ENCODE measurements at regions not wholly inside any gene's neighbourhood (a gene's known extent, or its start where the extent isn't known, plus 50 kb on each side); places are given as distances from the start of the nearest gene placed in this dataset.

DNA sequence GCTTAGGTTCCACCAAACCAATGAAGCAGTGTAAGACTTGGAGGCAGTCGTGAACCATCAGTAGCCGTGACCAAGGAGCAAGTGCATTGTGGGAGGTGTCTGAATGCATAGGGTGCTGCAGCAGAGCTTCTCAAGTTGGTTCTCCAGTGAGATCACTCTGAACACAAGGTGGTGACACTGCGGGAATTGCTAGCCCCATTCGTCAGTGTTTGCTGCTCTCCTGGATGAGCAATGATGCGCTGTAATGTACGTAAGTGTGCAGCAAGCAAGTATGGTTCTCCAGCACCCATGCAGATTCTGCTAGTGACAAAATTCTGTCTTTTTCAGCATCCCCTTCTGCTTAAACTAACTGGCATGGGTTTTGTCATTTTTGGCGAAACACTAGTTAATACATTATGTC lies 97.6 kb upstream of the HTR2A start:
- no peaks in the 10 kb centered on the region for H3K27me3 Mint-ChIP-seq
- intact Hi-C loops (cut with micrococcal nuclease) = no loop called here
- no peak overlapping the region for H3K4me3 Mint-ChIP-seq
- H3K36me3 Mint-ChIP-seq (ENCODE audit: low read depth) = no peaks in the 10 kb centered on the region
- H3K27ac Mint-ChIP-seq = no peak overlapping the region
- H3K9me3 Mint-ChIP-seq = no peaks in the 10 kb centered on the region
- H3K4me1 Mint-ChIP-seq = no peaks in the 10 kb centered on the region
- no peak for DNase-seq

GRCh38 chr13:46992383-46992952 lies 95.6 kb upstream of the HTR2A start:
- no peaks in the 10 kb centered on the region for H3K4me1 Mint-ChIP-seq
- no peaks in the 10 kb centered on the region for H3K36me3 Mint-ChIP-seq (ENCODE audit: low read depth)
- H3K9me3 Mint-ChIP-seq = no peaks in the 10 kb centered on the region
- intact Hi-C loops (cut with micrococcal nuclease) = no loop called here
- no peak overlapping the region for H3K4me3 Mint-ChIP-seq
- H3K27me3 Mint-ChIP-seq = no peaks in the 10 kb centered on the region
- H3K27ac Mint-ChIP-seq = no peak overlapping the region
- no peak for DNase-seq

- no peak overlapping the region for H3K27ac Mint-ChIP-seq
- no peak for DNase-seq
- no peaks in the 10 kb centered on the region for H3K36me3 Mint-ChIP-seq (ENCODE audit: low read depth)
- no peaks in the 10 kb centered on the region for H3K9me3 Mint-ChIP-seq
- H3K27me3 Mint-ChIP-seq = peaks cover 6% of the 10 kb centered on the region
- intact Hi-C loops (cut with micrococcal nuclease) = no loop called here
- H3K4me1 Mint-ChIP-seq = peaks cover 7% of the 10 kb centered on the region
- H3K4me3 Mint-ChIP-seq = no peak overlapping the region
These were observed 87.0 kb upstream of the HTR2A start for GRCh38 chr13:46983881-46984280.

DNA sequence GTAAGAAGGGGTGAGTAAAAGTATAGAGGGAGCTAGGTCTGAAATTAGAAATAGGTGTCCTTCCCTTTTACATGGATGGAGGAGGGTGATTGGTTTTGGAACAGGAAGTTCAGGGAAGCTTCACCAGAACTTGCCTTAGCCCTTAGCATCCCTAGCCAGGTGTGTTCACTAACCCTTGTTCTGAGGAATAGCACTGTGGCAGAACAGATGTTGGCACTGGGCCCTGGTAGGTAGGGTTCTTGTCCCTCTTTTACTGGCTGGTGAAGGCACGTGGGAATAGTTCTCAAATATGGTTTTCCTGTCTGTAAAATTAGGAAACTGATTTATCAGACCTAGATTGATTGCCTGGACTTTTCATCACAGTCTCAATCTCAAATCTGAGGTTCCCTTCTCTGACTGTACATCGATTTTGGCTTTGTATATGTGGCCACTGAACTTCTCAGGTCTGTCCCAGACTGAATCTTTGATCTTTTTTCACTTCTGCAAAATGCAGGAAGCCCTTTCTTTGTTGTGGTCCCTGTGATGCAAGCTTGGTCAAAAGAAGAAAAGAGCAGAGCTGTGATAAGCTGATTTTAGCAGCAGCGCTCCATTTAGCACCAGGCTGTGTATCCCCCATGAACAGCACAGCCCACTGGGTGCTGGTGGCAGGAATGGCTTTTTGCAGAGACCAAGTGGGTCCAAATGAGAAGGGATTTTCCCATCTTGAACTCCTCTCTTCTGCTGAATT lies 86.2 kb upstream of the HTR2A start:
- intact Hi-C loops (cut with micrococcal nuclease) = no loop called here
- Mint-ChIP-seq H3K27me3 (peaks cover 6% of the 10 kb centered on the region), H3K27ac (no peak overlapping the region), H3K4me3 (no peak overlapping the region), H3K36me3 (ENCODE audit: low read depth) (no peaks in the 10 kb centered on the region), H3K4me1 (peaks cover 7% of the 10 kb centered on the region), H3K9me3 (no peaks in the 10 kb centered on the region)
- peak; percentile 60 for DNase-seq

DNA sequence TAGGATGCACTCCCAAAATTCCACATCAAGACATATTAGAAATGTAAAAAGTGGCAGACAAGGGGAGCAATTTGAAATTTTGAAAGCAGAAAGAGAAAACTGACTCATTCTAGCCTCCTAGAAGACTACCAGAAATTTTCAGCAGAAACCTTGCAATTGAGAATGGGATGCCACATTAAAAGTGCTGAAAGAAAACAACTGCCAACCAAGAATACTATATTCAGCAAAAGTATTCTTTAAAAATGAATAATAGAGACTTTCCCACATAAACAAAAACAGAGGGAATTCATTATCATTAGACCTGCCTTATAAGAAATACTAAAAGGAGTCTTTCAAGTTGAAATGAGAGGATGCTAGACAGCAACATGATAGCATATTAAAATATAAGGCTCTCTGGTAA lies 78.3 kb upstream of the HTR2A start:
- Mint-ChIP-seq H3K27ac (no peak overlapping the region), H3K27me3 (no peaks in the 10 kb centered on the region), H3K36me3 (ENCODE audit: low read depth) (no peaks in the 10 kb centered on the region), H3K4me1 (no peaks in the 10 kb centered on the region), H3K9me3 (peaks cover 7% of the 10 kb centered on the region), H3K4me3 (no peak overlapping the region)
- intact Hi-C loops (cut with micrococcal nuclease) = no loop called here
- no peak for DNase-seq

DNA sequence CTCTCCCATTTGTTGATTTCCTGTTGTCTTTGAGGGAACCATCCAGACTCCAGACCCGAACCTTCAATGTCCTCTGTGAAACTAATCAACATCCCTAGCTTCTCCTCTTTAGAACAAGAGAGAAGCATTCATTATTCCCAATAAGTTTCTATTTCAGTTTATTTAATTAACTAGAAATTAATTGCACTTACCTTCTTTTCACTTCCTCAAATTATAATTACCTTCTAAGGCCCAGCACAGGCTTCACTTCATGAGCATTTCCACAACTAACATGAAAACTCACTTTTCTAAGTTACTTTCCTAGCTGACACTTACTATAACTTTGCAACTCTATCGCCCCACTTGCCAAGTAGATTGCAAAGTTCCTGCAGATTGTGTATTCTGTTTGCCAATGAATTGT lies 71.6 kb upstream of the HTR2A start:
- no peak for DNase-seq

GRCh38 chr13:46964789-46965527 lies 68.1 kb upstream of the HTR2A start:
- no peaks in the 10 kb centered on the region for H3K9me3 Mint-ChIP-seq
- intact Hi-C loops (cut with micrococcal nuclease) = no loop called here
- H3K27ac Mint-ChIP-seq = no peak overlapping the region
- H3K4me3 Mint-ChIP-seq = no peak overlapping the region
- DNase-seq = no peak
- H3K27me3 Mint-ChIP-seq = no peaks in the 10 kb centered on the region
- H3K36me3 Mint-ChIP-seq (ENCODE audit: low read depth) = no peaks in the 10 kb centered on the region
- H3K4me1 Mint-ChIP-seq = no peaks in the 10 kb centered on the region

More for the DNA sequence above, 71.6 kb upstream of the HTR2A start:
- no peaks in the 10 kb centered on the region for H3K27me3 Mint-ChIP-seq
- H3K36me3 Mint-ChIP-seq (ENCODE audit: low read depth) = no peaks in the 10 kb centered on the region
- H3K9me3 Mint-ChIP-seq = no peaks in the 10 kb centered on the region
- H3K4me1 Mint-ChIP-seq = no peaks in the 10 kb centered on the region
- H3K4me3 Mint-ChIP-seq = no peak overlapping the region
- no peak overlapping the region for H3K27ac Mint-ChIP-seq
- intact Hi-C loops (cut with micrococcal nuclease) = no loop called here

- no peak overlapping the region for H3K4me3 Mint-ChIP-seq
These were observed 67.1 kb upstream of the HTR2A start for GRCh38 chr13:46963904-46964303.

DNA sequence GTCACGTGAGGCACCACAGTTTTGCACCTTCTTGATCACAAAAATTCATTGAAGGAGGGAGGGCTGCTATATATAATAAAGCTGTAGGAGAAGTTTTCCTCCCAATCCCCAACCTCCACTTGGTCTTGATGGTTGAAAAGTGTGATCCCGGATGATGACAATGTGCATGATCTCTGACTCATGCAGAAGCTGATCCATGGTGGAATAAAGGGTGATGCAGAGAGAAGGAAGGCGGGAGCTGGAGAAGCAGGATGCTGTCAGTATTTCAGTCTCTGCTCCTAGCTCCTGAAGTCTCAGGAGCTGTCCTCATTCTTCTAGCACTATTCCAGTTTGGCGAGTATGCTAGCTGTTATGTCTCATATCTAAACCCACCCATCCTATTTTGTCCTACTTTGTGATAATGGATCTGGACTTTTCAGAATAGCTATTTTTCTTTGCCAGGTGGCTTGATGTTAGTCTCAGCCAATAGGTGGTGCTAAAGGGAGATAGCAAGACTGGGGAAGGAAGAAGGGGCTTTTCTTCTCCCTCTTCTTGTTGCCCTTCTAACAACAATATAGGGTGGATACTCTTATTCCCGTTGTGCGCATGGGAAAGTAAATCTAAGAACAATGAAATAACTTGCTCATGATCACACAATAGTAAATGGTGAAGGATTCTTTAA lies 65.6 kb upstream of the HTR2A start:
- H3K4me1 Mint-ChIP-seq = no peaks in the 10 kb centered on the region
- H3K27ac Mint-ChIP-seq = no peak overlapping the region
- DNase-seq = no peak
- H3K4me3 Mint-ChIP-seq = no peak overlapping the region
- H3K9me3 Mint-ChIP-seq = no peaks in the 10 kb centered on the region
- H3K36me3 Mint-ChIP-seq (ENCODE audit: low read depth) = no peaks in the 10 kb centered on the region
- H3K27me3 Mint-ChIP-seq = peaks cover 3% of the 10 kb centered on the region
- intact Hi-C loops (cut with micrococcal nuclease) = no loop called here

More at GRCh38 chr13:46963904-46964303, 67.1 kb upstream of the HTR2A start:
- Mint-ChIP-seq H3K27ac (no peak overlapping the region), H3K36me3 (ENCODE audit: low read depth) (no peaks in the 10 kb centered on the region), H3K4me1 (no peaks in the 10 kb centered on the region), H3K9me3 (no peaks in the 10 kb centered on the region), H3K27me3 (no peaks in the 10 kb centered on the region)
- intact Hi-C loops (cut with micrococcal nuclease) = no loop called here
- no peak for DNase-seq

DNA sequence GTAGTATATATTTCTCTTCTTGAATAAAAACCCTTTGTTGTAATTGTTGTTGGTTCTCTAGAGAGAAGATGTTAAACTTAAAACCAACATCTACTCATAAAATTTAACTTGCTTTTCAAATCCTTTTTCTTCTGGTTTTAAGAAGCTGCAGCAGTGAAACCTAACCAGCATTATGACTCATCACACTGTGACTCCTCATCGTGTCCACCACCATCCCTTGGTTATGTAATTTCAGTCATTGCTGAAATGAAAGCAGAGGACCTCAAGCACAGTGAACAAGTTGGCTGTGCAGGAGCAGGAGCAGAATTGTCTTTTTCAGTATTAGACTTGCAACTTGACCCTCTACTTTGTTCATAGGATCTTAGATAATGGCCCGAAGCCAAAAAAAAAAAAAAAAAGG lies 64.9 kb upstream of the HTR2A start:
- H3K27me3 Mint-ChIP-seq = peaks cover 3% of the 10 kb centered on the region
- no peak overlapping the region for H3K4me3 Mint-ChIP-seq
- H3K9me3 Mint-ChIP-seq = no peaks in the 10 kb centered on the region
- DNase-seq = no peak
- no peaks in the 10 kb centered on the region for H3K4me1 Mint-ChIP-seq
- H3K27ac Mint-ChIP-seq = no peak overlapping the region
- no peaks in the 10 kb centered on the region for H3K36me3 Mint-ChIP-seq (ENCODE audit: low read depth)
- intact Hi-C loops (cut with micrococcal nuclease) = no loop called here

GRCh38 chr13:46953941-46954340 lies 57.1 kb upstream of the HTR2A start:
- no peaks in the 10 kb centered on the region for H3K36me3 Mint-ChIP-seq (ENCODE audit: low read depth)
- no peaks in the 10 kb centered on the region for H3K4me1 Mint-ChIP-seq
- DNase-seq = no peak
- intact Hi-C loops (cut with micrococcal nuclease) = no loop called here
- H3K27me3 Mint-ChIP-seq = peaks cover 9% of the 10 kb centered on the region
- H3K9me3 Mint-ChIP-seq = no peaks in the 10 kb centered on the region
- H3K4me3 Mint-ChIP-seq = no peak overlapping the region
- H3K27ac Mint-ChIP-seq = no peak overlapping the region

GRCh38 chr13:46953331-46953730 lies 56.5 kb upstream of the HTR2A start:
- intact Hi-C loops (cut with micrococcal nuclease) = no loop called here
- no peaks in the 10 kb centered on the region for H3K4me1 Mint-ChIP-seq

DNA sequence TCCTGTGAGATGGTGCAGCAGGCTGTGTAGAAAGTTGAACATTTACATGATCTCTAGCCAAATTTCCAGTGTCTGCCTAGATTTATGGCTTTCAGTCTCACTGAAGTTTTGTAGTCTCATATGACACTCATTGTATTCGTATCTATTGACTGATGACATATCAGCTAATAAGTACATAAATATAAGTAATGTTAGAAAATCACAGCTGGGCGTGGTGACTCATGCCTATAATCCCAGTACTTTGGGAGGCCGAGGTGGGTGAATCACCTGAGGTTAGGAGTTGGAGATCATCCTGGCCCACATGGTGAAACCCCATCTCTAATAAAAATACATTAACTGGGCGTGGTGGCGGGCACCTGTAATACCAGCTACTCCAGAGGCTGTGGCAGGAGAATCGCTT lies 54.7 kb upstream of the HTR2A start:
- H3K9me3 Mint-ChIP-seq = no peaks in the 10 kb centered on the region
- H3K27ac Mint-ChIP-seq = no peak overlapping the region
- H3K27me3 Mint-ChIP-seq = peaks cover 6% of the 10 kb centered on the region
- intact Hi-C loops (cut with micrococcal nuclease) = no loop called here
- DNase-seq = no peak
- H3K4me3 Mint-ChIP-seq = no peak overlapping the region
- H3K4me1 Mint-ChIP-seq = no peaks in the 10 kb centered on the region
- H3K36me3 Mint-ChIP-seq (ENCODE audit: low read depth) = no peaks in the 10 kb centered on the region

More at GRCh38 chr13:46953331-46953730, 56.5 kb upstream of the HTR2A start:
- peaks cover 9% of the 10 kb centered on the region for H3K27me3 Mint-ChIP-seq
- no peaks in the 10 kb centered on the region for H3K36me3 Mint-ChIP-seq (ENCODE audit: low read depth)
- no peaks in the 10 kb centered on the region for H3K9me3 Mint-ChIP-seq
- no peak overlapping the region for H3K27ac Mint-ChIP-seq
- DNase-seq = no peak
- H3K4me3 Mint-ChIP-seq = no peak overlapping the region

GRCh38 chr13:46949211-46949610 lies 52.4 kb upstream of the HTR2A start:
- no peak overlapping the region for H3K27ac Mint-ChIP-seq
- DNase-seq = no peak
- intact Hi-C loops (cut with micrococcal nuclease) = no loop called here
- H3K4me3 Mint-ChIP-seq = no peak overlapping the region
- no peaks in the 10 kb centered on the region for H3K36me3 Mint-ChIP-seq (ENCODE audit: low read depth)
- H3K27me3 Mint-ChIP-seq = peaks cover 6% of the 10 kb centered on the region
- H3K4me1 Mint-ChIP-seq = no peaks in the 10 kb centered on the region
- peaks cover 6% of the 10 kb centered on the region for H3K9me3 Mint-ChIP-seq

Measured in activated CD4-positive, alpha-beta T cell treated with anti-CD3 and anti-CD28 coated beads, Interleukin-2, amount 10 ng/mL, durations not matched to agents 24 days and 14 days (primary cell).